ENCODE measurements at regions not wholly inside any gene's neighbourhood (a gene's known extent, or its start where the extent isn't known, plus 50 kb on each side); places are given as distances from the start of the nearest gene placed in this dataset.
"Not testable (repeated sequence)": the region's sequence is repeated elsewhere in the genome, so short reads cannot be mapped to it uniquely, and the experiment has no call there.

DNA sequence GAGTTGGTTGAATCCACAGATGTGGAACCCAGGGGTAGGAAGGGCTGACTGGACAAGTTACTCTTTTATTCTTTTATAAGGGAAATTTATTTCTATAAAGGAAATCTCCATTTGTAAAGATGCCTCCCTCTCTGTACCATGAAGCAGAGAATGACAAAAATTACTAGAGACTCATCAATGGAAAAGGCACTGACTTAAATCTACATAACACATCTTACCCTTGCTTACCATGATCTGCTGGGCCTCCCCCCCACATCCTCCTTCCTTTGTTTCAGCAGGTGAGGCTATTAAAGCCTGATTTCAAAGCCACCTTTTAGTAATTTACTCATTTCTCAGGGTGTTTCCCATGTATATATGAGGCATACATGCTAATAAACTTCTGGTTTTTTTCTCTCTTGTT lies 130.2 kb upstream of the HDDC2 start:
- no peak for DNase-seq (ENCODE audit: low spot score)

DNA sequence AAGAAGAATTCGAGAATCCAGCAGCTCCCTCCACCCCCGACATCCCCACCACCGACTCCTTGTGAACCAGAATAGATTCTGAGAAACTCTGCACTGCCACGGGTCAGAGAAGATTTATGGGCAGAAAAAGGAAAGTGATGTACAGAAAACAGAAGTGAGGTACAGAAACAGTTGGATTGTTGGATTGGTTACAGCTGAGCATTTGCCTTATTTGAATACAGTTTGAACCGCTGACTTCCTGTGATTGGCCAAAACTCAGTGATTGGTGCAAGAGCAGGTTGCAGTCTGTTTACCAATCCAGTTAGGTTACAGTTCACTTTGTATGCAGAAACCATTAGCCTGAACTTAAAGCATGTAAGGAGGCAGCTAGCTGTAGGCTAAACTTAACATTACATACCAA lies 131.2 kb upstream of the HDDC2 start:
- no peak for DNase-seq (ENCODE audit: low spot score)

DNA sequence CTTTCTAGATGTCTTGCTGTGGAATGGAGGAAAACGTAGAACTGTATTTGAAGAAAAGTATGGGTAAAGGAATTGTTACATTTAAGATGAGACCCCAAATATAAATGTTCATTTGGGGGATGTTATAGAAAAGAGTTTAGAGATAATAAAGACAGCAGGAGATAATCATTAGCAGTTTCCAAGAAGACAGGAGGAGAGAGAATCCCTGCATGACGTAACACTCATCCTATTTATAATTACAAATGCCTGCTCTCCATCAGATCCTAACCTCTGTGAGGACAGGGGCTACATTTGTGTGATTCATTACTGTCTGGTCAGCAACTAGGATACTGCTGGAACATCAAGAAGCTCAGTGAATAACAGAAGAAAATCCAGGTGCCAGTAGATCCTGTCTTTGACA lies 133.0 kb upstream of the HDDC2 start:
- DNase-seq (ENCODE audit: low spot score): no peak

DNA sequence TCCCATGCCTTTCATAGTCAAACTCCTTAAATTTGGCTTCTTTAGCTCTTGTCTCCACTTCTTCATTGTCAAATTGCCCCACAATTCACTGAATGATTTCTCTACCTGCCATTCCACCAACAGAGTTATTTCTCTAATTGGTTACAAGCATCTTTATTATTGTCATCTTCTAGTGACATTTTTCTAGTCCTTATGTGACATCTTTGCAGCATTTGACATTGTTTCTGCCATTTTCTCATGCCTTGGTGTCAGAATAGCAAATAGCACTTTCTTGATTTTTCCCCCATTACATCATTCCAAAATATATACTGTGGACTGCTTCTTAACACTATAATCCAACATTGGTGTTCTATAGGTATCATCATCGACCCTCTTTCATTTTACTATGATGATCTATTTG lies 137.7 kb upstream of the HDDC2 start:
- no peak for DNase-seq (ENCODE audit: low spot score)

DNA sequence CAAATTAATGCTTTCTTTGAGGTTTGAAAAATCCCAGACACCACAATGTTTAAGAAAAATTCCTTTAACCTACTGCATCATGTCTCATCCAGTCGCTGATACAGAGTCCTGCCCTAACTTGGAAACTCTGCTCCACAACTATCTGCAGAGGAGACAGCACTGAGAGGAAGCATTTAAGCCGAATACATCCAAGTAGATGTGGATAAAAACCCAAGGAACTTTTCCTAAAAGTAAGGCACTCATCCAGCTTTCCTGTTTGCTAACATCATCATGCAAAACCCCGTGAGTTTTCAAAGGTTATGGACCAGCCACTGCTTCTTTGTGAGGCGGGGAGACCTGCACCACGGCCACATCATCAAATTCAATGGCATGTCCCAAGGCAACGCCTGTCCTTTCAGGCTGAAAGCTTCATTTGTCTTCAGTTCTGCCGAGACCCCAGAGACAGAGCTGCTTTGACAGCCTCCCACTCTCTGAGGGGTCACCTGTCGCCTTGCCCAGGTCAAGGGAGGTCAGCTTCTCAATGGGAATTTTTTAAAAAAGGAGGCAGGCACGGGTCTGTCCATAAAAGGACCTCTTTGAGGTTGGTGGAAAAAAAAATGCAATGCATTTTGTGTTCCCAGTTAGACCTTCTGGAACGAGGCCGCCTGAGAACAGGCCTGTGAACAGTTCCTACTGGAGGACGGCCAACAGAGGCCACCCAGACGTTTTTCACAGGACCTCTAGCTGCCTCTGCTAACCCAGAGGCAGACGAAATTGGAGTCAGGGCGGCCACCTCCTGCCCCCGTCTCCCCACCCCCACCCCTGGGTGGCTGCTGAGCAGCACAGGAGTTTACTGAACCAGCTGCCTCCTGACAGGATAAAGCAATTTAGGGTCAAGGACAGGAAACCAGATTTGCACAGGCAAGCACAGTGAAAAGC lies 142.5 kb upstream of the HDDC2 start:
- DNase-seq (ENCODE audit: low spot score): no peak

DNA sequence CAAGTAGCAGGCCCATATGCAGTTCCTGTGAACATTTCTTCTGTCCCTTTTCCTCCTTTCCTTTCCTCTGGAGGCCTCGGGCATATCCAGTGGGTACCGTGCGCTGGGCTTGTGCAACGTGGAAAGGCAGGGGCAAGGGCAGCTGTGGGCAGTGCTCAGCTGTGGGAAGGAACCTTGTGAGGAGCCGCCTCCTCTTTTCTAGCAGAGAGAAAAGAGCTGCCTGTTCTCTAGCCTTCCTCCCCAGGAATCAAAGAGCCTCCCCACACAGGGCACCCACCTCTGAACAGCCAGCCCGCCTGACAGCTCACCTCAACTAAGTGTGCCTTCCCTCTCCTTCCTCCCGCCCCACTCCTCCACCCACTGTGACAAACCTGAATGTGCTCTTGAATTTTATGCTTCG lies 143.3 kb upstream of the HDDC2 start:
- no peak for DNase-seq (ENCODE audit: low spot score)

DNA sequence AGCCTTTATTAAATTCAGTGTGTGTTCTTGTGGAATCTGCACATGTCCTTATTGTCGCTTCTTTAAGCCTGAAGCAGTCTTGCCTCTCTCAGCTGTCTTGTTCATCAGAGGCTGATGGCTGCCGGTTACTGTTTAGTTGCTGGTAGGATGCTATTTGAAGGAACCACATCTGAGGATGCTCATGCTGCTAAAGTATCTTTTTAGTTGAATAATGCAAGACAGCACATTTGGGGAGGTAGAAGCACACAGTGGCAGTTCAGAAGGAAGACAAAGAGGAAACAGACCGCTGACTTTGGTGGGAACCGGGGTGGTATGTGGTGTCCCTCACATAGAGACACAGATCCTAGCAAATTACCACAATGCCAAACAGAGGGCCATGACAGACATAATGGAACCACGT lies 144.2 kb upstream of the HDDC2 start:
- no peak for DNase-seq (ENCODE audit: low spot score)

DNA sequence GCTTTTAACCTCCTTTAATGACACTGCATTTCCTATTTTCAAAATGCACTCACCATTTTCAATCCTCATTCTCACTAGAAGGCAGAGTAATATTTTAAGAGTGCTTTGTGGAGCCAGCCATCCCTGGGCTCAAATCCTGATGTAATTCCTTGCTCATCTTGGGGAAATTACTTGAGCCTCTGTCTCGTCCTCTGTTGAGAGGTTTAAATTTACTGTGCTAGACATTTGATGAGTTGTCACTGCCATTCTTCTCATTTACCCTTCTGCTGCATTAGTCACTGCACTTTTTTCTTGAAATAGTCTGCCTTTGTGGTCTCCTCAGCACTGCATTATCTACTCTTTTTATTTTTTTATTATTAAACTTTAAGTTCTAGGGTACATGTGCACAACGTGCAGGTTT lies 150.0 kb upstream of the HDDC2 start:
- no peak for DNase-seq (ENCODE audit: low spot score)

DNA sequence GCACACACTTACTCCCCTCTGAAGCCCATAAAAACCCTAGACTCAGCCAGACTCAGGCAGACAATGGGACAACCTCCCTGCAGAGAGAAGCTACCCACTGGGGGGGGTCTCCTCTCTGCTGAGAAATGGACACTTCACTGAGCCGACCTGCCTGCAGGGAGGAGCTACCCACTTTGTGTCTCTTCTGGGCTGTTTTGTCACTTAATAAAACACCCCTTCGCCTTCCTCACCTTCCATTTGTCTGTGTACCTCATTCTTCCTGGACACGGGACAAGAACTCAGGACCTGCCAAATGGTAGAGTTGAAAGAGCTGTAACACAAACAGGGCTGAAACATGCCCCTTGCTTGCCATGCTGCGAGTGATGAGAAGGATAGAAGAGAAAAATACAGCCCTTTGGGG lies 151.7 kb upstream of the HDDC2 start:
- DNase-seq (ENCODE audit: low spot score): no peak

DNA sequence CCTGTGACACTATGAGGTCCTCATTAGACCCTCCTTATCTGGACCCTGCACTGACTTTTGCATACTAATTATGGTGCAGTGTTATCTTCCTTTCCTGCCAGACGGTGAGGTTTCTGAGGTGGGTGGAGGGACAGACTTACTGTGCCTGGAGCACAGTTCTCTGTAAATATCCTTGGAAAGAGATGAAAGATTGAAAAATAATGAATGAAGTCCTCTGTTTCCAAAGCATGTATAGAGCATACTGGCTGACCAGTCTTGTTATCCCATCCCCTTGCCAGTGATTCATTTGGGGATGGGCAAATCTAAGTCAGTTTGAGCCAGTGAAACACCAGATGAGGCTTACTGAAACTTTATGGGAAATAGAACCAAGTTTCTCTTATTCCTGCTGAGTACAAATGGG lies 152.6 kb upstream of the HDDC2 start:
- no peak for DNase-seq (ENCODE audit: low spot score)

DNA sequence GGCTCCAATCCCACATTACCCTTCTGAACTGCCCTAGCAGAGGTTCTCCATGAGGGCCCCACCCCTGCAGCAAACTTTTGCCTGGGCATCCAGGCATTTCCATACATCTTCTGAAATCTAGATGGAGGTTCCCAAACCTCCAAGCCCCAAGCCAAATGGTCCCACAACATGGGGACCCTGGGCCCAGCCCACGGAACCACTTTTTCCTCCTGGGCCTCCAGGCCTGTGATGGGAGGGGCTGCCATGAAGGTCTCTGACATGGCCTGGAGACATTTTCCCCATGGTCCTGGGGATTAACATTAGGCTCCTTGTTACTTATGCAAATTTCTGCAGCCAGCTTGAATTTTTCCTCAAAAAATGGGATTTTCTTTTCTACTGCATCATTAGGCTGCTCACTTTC lies 156.7 kb upstream of the HDDC2 start:
- not testable (repeated sequence) for DNase-seq (ENCODE audit: low spot score)

DNA sequence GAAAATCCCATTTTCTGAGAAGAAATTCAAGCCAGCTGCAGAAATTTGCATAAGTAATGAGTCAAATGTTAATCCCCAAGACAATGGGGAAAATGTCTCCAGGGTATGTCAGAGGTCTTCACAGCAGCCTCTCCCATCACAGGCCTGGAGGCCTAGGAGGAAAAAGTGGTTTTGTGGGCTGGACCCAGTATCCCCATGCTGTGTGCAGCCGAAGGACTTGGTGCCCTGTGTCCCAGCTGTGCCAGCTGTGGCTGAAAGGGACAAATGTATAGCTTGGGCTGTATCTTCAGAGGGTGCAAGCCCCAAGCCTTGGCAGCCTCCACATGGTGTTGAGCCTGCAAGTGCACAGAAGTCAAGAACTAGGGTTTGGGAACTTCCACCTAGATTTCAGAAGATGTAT lies 163.6 kb upstream of the HDDC2 start:
- not testable (repeated sequence) for DNase-seq (ENCODE audit: low spot score)

DNA sequence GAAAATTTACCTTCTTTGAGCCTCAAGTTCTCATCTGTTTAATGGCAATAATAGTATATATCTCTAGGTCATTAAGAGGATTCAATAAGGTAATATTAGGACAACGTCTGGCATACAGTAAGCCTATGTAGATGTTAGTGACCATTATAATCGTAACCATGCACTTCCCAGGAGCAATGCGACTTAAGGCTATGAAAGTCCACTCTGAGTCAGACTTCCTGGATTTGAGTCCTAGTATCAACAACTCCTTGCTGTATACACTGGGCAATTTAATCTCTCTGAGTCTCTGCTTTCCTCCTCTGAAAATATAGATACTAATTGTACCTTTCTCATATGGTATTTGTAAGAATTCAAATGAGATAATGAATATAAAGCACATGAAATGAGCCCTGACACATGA lies 168.1 kb upstream of the HDDC2 start:
- DNase-seq (ENCODE audit: low spot score): no peak

DNA sequence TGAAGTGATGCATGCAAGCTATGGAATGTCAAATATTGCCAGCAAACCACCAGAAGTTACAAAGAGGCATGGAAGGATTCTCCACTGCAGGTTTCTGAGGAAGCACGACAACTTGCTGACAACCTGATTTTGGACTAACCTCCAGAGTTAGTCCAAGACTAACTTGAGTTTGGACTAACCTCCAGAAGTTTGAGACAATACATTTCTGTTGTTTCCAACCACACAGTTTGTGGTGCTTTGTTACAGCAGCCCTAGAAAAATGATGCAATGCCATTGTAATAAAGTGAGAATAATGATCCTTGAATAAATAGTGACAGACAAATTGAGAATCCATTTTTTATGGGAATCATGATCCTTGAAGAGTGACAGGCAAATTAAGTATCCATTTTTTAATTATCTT lies 169.9 kb upstream of the HDDC2 start:
- DNase-seq (ENCODE audit: low spot score): no peak

DNA sequence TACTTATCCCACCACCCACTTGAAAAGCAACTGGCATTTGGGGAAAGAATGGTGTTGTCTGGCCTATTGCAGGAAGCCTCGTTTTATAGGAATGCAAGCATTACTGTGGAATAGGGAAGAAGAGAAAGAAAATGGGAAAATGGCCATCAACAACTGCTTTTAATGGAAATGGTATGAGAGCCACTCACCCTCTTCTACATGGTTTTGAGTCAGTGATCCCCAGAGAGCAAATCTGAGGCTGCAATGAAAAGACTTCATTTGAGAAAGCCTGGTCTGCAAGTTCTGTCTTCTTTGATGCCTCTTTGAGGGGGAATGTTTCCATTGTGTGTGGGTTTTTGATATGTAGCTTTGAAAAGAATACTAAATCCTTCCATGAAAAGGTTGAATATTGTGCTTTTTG lies 172.3 kb upstream of the HDDC2 start:
- DNase-seq (ENCODE audit: low spot score): no peak

DNA sequence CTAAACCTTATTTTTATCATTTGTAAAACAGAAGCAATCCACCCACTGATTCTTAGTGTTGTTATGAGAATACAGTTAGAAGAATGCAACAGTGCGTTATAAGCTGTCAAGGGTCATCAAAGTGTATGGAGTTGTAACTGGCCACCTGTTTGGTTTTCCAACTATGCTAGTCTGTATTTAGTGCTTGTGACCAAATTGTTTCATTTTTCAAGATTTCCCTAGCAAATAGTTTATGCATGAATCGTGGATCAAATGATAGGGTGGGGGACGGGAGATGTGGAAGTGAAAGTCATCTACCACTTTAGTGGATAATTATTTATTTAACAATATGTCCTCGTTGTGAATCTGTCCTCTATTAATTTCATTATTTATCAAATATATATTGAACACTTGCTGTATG lies 175.4 kb upstream of the HDDC2 start:
- no peak for DNase-seq (ENCODE audit: low spot score)

DNA sequence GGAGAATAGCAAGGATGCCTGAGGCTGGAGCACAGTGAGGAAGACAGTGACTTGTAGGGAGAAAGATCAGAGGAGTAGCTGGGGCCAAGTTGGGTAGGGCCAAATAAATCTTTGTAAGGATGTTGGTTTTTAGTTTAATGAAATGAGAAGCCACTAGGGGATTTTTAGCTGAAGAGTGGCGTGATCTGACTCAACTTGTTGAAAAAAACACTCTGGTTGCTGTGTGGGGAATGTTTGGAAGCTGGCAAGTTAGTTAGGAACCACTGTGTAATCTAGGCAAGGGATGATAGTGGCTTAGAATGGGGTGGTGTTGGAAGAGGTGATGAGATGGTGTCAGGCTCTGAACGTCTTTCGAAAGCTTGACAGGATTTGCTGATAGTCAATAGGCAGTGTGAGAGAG lies 176.1 kb upstream of the HDDC2 start:
- no peak for DNase-seq (ENCODE audit: low spot score)

DNA sequence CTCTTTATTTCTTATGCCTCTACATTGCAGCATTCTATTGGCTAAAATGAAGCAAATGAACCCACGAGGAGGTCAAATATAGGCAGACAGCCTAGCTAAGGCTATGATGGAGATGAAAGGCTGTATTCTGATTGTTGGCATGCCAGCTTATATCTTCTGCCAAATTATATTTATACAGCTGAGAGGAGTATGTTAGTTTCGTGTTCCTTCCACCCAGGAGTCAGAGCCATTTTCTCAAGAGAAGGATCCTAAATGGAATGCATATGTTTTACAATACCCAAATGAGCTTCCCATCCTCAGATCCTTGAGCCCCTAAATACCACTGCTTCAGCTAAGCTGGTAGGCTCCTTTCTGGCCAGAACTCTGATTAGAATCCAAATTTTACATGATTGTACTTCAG lies 178.4 kb upstream of the HDDC2 start:
- DNase-seq (ENCODE audit: low spot score): no peak

DNA sequence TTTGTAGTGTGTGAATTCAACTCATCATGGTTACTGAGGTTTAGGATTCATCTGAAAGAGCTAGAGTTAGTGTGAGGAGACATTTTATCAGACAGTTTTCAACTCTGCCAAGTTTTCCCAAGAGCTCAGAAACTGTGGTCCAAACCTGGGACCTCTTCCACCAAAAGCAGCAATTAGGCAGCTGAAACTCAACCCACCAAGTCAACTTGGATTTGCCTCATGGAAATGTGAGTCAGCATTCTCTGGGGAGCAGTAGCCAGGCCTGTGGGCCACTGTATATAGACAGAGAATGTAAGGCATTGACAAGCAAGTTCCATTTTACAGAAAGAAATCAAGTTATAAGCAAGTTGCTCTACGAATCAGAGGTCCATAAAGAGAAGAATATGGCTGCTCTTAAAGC lies 178.8 kb upstream of the HDDC2 start:
- no peak for DNase-seq (ENCODE audit: low spot score)

DNA sequence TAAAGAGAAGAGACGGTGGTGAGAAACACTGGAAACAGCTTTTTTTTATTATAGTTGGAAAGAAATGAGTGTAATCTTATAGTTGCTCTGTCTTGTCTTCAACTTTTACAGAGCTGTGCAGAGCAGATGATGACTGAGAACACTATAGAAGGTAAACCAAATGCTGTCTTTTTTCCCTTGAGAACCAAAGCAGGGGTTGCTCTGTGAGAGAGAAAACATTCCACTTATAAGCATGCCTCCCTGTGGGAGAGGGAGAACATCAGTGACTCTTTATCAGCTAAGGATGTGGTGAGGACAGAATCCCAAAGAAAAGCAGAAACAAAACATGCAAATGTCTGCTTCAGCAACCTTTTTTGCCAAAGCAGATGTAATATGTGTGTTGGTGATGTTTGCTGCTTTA lies 179.3 kb upstream of the HDDC2 start:
- DNase-seq (ENCODE audit: low spot score): no peak

DNA sequence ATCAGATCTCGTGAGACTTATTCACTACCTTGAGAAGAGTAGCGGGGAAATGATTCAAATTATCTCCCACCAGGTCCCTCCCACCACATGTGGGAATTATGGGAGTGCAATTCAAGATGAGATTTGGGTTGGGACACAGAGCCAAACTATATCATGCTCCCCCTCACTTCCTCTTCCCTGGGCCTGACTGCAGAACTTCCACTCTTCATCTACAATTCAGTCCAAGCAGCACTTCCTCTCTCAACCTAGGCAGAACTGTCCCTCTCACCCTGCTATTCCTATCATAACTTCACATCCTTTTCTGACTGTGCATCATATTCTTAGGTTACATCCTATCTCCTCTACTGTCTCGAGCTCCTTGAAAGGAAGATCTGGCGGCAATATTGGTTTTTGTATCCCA lies 184.0 kb upstream of the HDDC2 start:
- no peak for DNase-seq (ENCODE audit: low spot score)

DNA sequence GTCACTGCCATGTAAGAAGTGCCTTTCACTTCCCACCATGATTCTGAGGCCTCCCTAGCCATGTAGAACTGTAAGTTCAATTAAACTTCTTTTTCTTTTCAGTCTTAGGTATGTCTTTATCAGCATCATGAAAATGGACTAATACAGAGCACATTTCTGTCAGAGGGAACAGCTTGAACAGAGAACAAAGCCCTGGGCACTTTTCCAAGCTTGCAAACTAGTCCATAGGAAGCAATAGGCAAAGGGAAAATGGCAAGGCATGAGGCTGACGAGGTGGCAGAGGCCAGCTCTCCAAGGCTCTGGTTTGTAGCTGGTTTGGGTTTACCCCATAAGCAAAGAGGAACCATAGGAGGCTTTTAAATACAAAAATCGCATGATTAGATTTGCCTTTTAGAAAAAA lies 185.1 kb upstream of the HDDC2 start:
- no peak for DNase-seq (ENCODE audit: low spot score)

DNA sequence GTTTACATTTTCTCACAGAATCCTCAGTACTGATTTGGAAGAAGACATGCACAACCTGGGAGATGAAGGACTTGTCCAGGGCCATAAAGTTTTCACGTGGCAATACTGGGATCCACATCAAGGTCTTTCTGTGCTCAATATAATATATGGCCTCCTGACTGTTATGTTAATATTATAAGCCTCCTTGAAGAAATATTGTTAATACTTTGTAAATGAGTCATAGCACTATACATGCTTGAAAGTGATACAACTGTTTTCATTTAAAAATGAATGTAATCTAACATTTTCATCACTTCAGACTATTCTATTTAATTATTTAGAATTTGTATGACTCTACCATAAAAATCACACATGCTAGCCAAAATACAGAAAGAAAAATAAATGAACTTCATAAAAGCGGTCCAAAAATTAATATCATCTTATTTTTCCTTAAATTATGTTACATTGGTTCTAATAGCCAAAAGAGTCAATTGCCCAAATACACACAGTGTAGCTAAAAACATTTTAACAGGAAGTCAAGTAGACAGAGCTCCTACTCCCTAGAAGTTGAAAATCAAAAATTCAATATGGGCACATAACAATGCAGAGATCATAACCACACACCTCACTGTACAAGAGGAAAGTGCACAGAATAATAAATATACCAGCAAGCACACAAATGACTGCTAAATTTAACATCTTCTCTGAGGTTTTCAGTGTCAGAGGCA lies 188.0 kb upstream of the HDDC2 start:
- DNase-seq (ENCODE audit: low spot score): no peak
